ENCODE measurements at regions not wholly inside any gene's neighbourhood (a gene's known extent, or its start where the extent isn't known, plus 50 kb on each side); places are given as distances from the start of the nearest gene placed in this dataset.

DNA sequence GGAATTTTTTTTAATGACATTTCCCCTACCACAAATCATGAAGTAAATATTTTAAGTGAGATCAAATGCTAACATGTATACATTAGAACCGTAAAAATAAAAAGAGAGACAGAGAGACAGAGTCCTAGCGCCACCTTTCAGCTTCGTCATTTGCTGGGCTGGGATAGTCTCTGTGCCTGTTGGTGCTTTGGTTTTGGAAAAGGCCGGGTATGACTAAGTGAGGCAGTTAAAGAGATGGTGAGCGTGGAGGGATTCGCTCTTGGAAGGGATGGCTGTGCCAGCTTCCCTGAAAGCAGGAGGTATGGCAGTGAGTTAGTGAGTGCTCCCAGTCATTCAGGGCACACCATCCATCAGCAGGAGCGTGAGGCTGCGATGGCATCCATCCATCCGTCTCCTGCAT is 729.6 kb upstream of the WWC1 start:
- H3K36me3 ChIP-seq (ENCODE audit: control insufficient read depth in 2 of 2, insufficient read depth in 2 of 2, low read length in 1 of 2), result no peaks in the 10 kb centered on the region
- ChIA-PET SMC1A (ENCODE audit: uncharacterized antibody, unreplicated experiment) (no interaction called here), CTCF (no interaction called here), POLR2A (no interaction called here), RAD21 (ENCODE audit: unreplicated experiment) (no interaction called here)
- DNase-seq (ENCODE audit: low read depth, low spot score), result no peak
- ATAC-seq, result no peak
- intact Hi-C loops (cut with micrococcal nuclease; ENCODE audit: unreplicated experiment), result no loop called here
- in situ Hi-C loops (cut with MboI), result no loop called here
- H3K4me1 ChIP-seq (ENCODE audit: control insufficient read depth, insufficient read depth, low read length), result no peaks in the 10 kb centered on the region
- H3K79me2 ChIP-seq (ENCODE audit: control insufficient read depth, insufficient read depth, low read length), result no peaks in the 10 kb centered on the region
- no peaks in the 10 kb centered on the region for H3K9me3 ChIP-seq (replicated peaks; ENCODE audit: control insufficient read depth, insufficient read depth, low read length)
- H4K20me1 ChIP-seq (ENCODE audit: control insufficient read depth, insufficient read depth), result no peaks in the 10 kb centered on the region
- no peak overlapping the region for H3K27ac ChIP-seq (ENCODE audit: control insufficient read depth, insufficient read depth)
- WGBS (ENCODE audit: insufficient coverage, insufficient replicate concordance, low lambda C conversion rate, missing lambda C conversion rate), result 45% methylated on average over 9 of the region's 9 CpGs
- no peak overlapping the region for H3K4me2 ChIP-seq (ENCODE audit: control insufficient read depth, insufficient read depth)
- FAIRE-seq, result no peak
- no TSS peak for BruUV-seq (replicated peaks)
- H3K9ac ChIP-seq (ENCODE audit: control insufficient read depth, insufficient read depth, low read length), result no peak overlapping the region
- H3K4me3 ChIP-seq, result no peak overlapping the region
- H3K27me3 ChIP-seq (replicated peaks in 1 of 2; ENCODE audit: control insufficient read depth in 2 of 2, insufficient read depth in 2 of 2, low read length in 1 of 2), result no peaks in the 10 kb centered on the region; a peak in 1 of 4 replicates
- H2AFZ ChIP-seq (ENCODE audit: control insufficient read depth, low read depth, low read length), result no peak overlapping the region
- no peak for TF ChIP-seq MEF2B (IDR thresholded peaks at IDR 0.05; ENCODE audit: partially characterized antibody, poor library complexity, severe bottlenecking)
- no peak for TF ChIP-seq MTA2 (IDR thresholded peaks at IDR 0.05; ENCODE audit: low read depth)
- TF ChIP-seq, protein P1, sequence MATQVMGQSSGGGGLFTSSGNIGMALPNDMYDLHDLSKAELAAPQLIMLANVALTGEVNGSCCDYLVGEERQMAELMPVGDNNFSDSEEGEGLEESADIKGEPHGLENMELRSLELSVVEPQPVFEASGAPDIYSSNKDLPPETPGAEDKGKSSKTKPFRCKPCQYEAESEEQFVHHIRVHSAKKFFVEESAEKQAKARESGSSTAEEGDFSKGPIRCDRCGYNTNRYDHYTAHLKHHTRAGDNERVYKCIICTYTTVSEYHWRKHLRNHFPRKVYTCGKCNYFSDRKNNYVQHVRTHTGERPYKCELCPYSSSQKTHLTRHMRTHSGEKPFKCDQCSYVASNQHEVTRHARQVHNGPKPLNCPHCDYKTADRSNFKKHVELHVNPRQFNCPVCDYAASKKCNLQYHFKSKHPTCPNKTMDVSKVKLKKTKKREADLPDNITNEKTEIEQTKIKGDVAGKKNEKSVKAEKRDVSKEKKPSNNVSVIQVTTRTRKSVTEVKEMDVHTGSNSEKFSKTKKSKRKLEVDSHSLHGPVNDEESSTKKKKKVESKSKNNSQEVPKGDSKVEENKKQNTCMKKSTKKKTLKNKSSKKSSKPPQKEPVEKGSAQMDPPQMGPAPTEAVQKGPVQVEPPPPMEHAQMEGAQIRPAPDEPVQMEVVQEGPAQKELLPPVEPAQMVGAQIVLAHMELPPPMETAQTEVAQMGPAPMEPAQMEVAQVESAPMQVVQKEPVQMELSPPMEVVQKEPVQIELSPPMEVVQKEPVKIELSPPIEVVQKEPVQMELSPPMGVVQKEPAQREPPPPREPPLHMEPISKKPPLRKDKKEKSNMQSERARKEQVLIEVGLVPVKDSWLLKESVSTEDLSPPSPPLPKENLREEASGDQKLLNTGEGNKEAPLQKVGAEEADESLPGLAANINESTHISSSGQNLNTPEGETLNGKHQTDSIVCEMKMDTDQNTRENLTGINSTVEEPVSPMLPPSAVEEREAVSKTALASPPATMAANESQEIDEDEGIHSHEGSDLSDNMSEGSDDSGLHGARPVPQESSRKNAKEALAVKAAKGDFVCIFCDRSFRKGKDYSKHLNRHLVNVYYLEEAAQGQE (IDR thresholded peaks at IDR 0.05; ENCODE audit: low read depth, low read length), result no peak
- no peak for TF ChIP-seq EP300 (IDR thresholded peaks at IDR 0.05; ENCODE audit: borderline replicate concordance in 1 of 2, control insufficient read depth in 1 of 2, low read depth in 2 of 2, low read length in 2 of 2)
- TF ChIP-seq, protein P2, sequence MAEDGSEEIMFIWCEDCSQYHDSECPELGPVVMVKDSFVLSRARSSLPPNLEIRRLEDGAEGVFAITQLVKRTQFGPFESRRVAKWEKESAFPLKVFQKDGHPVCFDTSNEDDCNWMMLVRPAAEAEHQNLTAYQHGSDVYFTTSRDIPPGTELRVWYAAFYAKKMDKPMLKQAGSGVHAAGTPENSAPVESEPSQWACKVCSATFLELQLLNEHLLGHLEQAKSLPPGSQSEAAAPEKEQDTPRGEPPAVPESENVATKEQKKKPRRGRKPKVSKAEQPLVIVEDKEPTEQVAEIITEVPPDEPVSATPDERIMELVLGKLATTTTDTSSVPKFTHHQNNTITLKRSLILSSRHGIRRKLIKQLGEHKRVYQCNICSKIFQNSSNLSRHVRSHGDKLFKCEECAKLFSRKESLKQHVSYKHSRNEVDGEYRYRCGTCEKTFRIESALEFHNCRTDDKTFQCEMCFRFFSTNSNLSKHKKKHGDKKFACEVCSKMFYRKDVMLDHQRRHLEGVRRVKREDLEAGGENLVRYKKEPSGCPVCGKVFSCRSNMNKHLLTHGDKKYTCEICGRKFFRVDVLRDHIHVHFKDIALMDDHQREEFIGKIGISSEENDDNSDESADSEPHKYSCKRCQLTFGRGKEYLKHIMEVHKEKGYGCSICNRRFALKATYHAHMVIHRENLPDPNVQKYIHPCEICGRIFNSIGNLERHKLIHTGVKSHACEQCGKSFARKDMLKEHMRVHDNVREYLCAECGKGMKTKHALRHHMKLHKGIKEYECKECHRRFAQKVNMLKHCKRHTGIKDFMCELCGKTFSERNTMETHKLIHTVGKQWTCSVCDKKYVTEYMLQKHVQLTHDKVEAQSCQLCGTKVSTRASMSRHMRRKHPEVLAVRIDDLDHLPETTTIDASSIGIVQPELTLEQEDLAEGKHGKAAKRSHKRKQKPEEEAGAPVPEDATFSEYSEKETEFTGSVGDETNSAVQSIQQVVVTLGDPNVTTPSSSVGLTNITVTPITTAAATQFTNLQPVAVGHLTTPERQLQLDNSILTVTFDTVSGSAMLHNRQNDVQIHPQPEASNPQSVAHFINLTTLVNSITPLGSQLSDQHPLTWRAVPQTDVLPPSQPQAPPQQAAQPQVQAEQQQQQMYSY (CRISPR knock-in tag; IDR thresholded peaks at IDR 0.05), result no peak
- TF ChIP-seq, protein P3, sequence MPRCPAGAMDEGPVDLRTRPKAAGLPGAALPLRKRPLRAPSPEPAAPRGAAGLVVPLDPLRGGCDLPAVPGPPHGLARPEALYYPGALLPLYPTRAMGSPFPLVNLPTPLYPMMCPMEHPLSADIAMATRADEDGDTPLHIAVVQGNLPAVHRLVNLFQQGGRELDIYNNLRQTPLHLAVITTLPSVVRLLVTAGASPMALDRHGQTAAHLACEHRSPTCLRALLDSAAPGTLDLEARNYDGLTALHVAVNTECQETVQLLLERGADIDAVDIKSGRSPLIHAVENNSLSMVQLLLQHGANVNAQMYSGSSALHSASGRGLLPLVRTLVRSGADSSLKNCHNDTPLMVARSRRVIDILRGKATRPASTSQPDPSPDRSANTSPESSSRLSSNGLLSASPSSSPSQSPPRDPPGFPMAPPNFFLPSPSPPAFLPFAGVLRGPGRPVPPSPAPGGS (IDR thresholded peaks at IDR 0.05; ENCODE audit: borderline replicate concordance, insufficient read depth, low read depth, low read length, poor library complexity, severe bottlenecking), result no peak
- TF ChIP-seq EED (IDR thresholded peaks at IDR 0.05; ENCODE audit: low read depth), result no peak
- no peak for TF ChIP-seq CREM (IDR thresholded peaks at IDR 0.05; ENCODE audit: low read depth)
- no peak for TF ChIP-seq SMAD5 (IDR thresholded peaks at IDR 0.05; ENCODE audit: low read depth)
- no peak for TF ChIP-seq ZNF622 (IDR thresholded peaks at IDR 0.05)
- TF ChIP-seq CEBPB (IDR thresholded peaks at IDR 0.05; ENCODE audit: borderline replicate concordance in 1 of 2, low read depth in 2 of 2, low read length in 2 of 2), result no peak
- no peak for TF ChIP-seq POLR2AphosphoS2 (IDR thresholded peaks at IDR 0.05; ENCODE audit: low read depth, low read length)
- no peak for TF ChIP-seq HDAC6 (IDR thresholded peaks at IDR 0.05; ENCODE audit: unreplicated experiment)

Measured in GM12878 (cell line).